Colonic mucosa (tissue), 4 donors: ENCODE measurements at regions not wholly inside any gene's neighbourhood (a gene's known extent, or its start where the extent isn't known, plus 50 kb on each side); places are given as distances from the start of the nearest gene placed in this dataset.

Experiments used
- DNase-seq: peaks from one replicate; pipeline ENCODE4 v3.0.0-alpha.2; 2020
- H3K27ac ChIP-seq: fragments of 200-600 bp; one replicate; pipeline ENCODE4 v1.8.0; 2021
- H3K27me3 ChIP-seq: fragments of 200-600 bp; one replicate; pipeline ENCODE4 v1.8.0; 2021
- H3K36me3 ChIP-seq: fragments of 200-600 bp; one replicate; pipeline ENCODE4 v1.8.0; 2021
- H3K4me1 ChIP-seq: fragments of 200-600 bp; one replicate; pipeline ENCODE4 v1.8.0; 2021; ENCODE audit warnings: mild to moderate bottlenecking
- H3K4me3 ChIP-seq: fragments of 200-600 bp; one replicate; pipeline ENCODE4 v1.8.0; 2021
- H3K9ac ChIP-seq, 2 donors: one replicate each; pipeline ENCODE4 v1.7.0; 2013; ENCODE audit warnings: control low read depth in 2 of 2, low read depth in 2 of 2, low read length in 2 of 2
- H3K9me3 ChIP-seq: fragments of 200-600 bp; one replicate; pipeline ENCODE4 v1.8.0; 2021
- CTCF ChIP-seq: fragments of 200-600 bp; IDR thresholded peaks from one replicate; pipeline ENCODE4 v1.8.0; 2022; ENCODE audit warnings: antibody characterized with exemption, mild to moderate bottlenecking
- intact Hi-C: fragments of 100-400 bp; cut with DNase I; formaldehyde crosslinking; loops from one replicate; pipeline ENCODE4 v1.14.1; 2022
- donor health status: healthy.
- donor health status: DM: no; HTN: no; CAD: no.
- donor health status: DM: no; HTN: no; CAD: no.

- DNase-seq, result no peak
- no peak for TF ChIP-seq CTCF
- Histone ChIP-seq H3K27ac (no peak overlapping the region), H3K9me3 (no peaks in the 10 kb centered on the region), H3K36me3 (no peaks in the 10 kb centered on the region), H3K4me3 (no peak overlapping the region), H3K27me3 (no peaks in the 10 kb centered on the region), H3K9ac (no peak overlapping the region), H3K4me1 (no peaks in the 10 kb centered on the region)
- intact Hi-C loops, result no loop called here
Measured at GRCh38 chr5:65085516-65085850, 316.8 kb downstream of the CWC27 start.

GRCh38 chr5:65086234-65086890 is 317.6 kb downstream of the CWC27 start:
- no peaks in the 10 kb centered on the region for H3K27me3 ChIP-seq
- intact Hi-C loops, result no loop called here

GRCh38 chr5:65087154-65087553 is 318.4 kb downstream of the CWC27 start:
- Histone ChIP-seq H3K27me3 (no peaks in the 10 kb centered on the region), H3K4me3 (no peak overlapping the region), H3K27ac (no peak overlapping the region), H3K4me1 (no peaks in the 10 kb centered on the region), H3K9ac (no peak overlapping the region), H3K9me3 (no peaks in the 10 kb centered on the region), H3K36me3 (no peaks in the 10 kb centered on the region)
- intact Hi-C loops, result no loop called here
- no peak for DNase-seq
- TF ChIP-seq CTCF, result no peak

More at GRCh38 chr5:65086234-65086890, 317.6 kb downstream of the CWC27 start:
- no peaks in the 10 kb centered on the region for H3K9me3 ChIP-seq
- no peak overlapping the region for H3K27ac ChIP-seq
- H3K36me3 ChIP-seq, result no peaks in the 10 kb centered on the region
- H3K4me3 ChIP-seq, result no peak overlapping the region
- TF ChIP-seq CTCF, result no peak
- no peak for DNase-seq
- H3K9ac ChIP-seq, result no peak overlapping the region
- no peaks in the 10 kb centered on the region for H3K4me1 ChIP-seq

GRCh38 chr5:65094279-65094678 is 325.5 kb downstream of the CWC27 start:
- Histone ChIP-seq H3K36me3 (no peaks in the 10 kb centered on the region), H3K9me3 (no peaks in the 10 kb centered on the region), H3K27ac (no peak overlapping the region), H3K4me1 (no peaks in the 10 kb centered on the region), H3K9ac (no peak overlapping the region), H3K27me3 (no peaks in the 10 kb centered on the region), H3K4me3 (no peak overlapping the region)
- intact Hi-C loops, result no loop called here
- no peak for DNase-seq
- no peak for TF ChIP-seq CTCF

- no peaks in the 10 kb centered on the region for H3K27me3 ChIP-seq
- H3K4me1 ChIP-seq, result no peaks in the 10 kb centered on the region
- H3K4me3 ChIP-seq, result no peak overlapping the region
- intact Hi-C loops, result no loop called here
- H3K36me3 ChIP-seq, result no peaks in the 10 kb centered on the region
- DNase-seq, result no peak
- H3K27ac ChIP-seq, result no peak overlapping the region
- H3K9me3 ChIP-seq, result no peaks in the 10 kb centered on the region
- H3K9ac ChIP-seq, result no peak overlapping the region
- TF ChIP-seq CTCF, result no peak
Measured at GRCh38 chr5:65098393-65098792, 329.7 kb downstream of the CWC27 start.
